ENCODE measurements at regions not wholly inside any gene's neighbourhood (a gene's known extent, or its start where the extent isn't known, plus 50 kb on each side); places are given as distances from the start of the nearest gene placed in this dataset.

- H3K27me3 ChIP-seq (ENCODE audit: control insufficient read depth in 3 of 3, insufficient read depth in 3 of 3, low read length in 2 of 3) = peaks cover 0 to 56% (median 34%) of the 10 kb centered on the region in 3 donors
Observed at GRCh38 chr1:148355976-148356375, 127.1 kb downstream of the PPIAL4G start.

DNA sequence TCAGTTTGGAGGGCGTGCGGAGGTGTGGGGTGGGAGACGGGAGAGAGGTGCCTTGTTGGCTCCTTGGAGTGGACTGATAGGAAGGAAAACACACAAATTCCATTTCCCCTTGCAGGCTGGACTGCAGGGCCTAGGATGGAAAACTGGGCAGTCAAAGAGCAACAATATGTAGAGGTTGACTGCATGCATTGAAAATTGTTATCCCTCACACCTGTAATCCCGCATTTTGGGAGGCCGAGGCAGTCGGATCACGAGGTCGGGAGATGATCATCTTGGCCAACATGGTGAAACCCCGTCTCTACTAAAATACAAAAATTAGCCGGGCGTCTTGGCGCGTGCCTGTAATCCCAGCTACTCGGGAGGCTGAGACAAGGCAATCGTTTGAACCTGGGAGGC lies 128.2 kb downstream of the PPIAL4G start:
- TF ChIP-seq, protein P1, sequence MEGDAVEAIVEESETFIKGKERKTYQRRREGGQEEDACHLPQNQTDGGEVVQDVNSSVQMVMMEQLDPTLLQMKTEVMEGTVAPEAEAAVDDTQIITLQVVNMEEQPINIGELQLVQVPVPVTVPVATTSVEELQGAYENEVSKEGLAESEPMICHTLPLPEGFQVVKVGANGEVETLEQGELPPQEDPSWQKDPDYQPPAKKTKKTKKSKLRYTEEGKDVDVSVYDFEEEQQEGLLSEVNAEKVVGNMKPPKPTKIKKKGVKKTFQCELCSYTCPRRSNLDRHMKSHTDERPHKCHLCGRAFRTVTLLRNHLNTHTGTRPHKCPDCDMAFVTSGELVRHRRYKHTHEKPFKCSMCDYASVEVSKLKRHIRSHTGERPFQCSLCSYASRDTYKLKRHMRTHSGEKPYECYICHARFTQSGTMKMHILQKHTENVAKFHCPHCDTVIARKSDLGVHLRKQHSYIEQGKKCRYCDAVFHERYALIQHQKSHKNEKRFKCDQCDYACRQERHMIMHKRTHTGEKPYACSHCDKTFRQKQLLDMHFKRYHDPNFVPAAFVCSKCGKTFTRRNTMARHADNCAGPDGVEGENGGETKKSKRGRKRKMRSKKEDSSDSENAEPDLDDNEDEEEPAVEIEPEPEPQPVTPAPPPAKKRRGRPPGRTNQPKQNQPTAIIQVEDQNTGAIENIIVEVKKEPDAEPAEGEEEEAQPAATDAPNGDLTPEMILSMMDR (IDR thresholded peaks at IDR 0.05; ENCODE audit: control extremely low read depth, extremely low read depth) = no peak
- Histone ChIP-seq H3K36me3 (ENCODE audit: control insufficient read depth in 4 of 4, insufficient read depth in 4 of 4, low read length in 4 of 4) (no peaks in the 10 kb centered on the region), H3K4me3 (no peak overlapping the region), H3K27me3 (ENCODE audit: control insufficient read depth in 3 of 3, insufficient read depth in 3 of 3, low read length in 2 of 3) (peaks cover 0 to 66% (median 37%) of the 10 kb centered on the region in 3 donors), H3K9me3 (ENCODE audit: control insufficient read depth in 4 of 4, insufficient read depth in 3 of 4, low read length in 3 of 4) (peaks cover 0 to 2% (median 0%) of the 10 kb centered on the region in 4 donors), H3K9ac (ENCODE audit: insufficient read depth in 1 of 2, low read length in 2 of 2) (no peak overlapping the region), H3K4me1 (ENCODE audit: control insufficient read depth in 5 of 5, insufficient read depth in 5 of 5, low read length in 5 of 5) (peaks cover 0 to 2% (median 0%) of the 10 kb centered on the region in 5 donors), H3K27ac (ENCODE audit: low read depth in 1 of 2, low read length in 1 of 2) (no peak overlapping the region)
- 65 to 70% methylated on average over 15 of the region's 15 CpGs for WGBS, 2 donors
- no peak for DNase-seq
- no peak for ATAC-seq (ENCODE audit: insufficient read depth, low FRiP score)

More at GRCh38 chr1:148355976-148356375, 127.1 kb downstream of the PPIAL4G start:
- ATAC-seq (ENCODE audit: insufficient read depth, low FRiP score) = no peak
- H3K9me3 ChIP-seq (ENCODE audit: control insufficient read depth in 4 of 4, insufficient read depth in 3 of 4, low read length in 3 of 4) = peaks cover 0 to 2% (median 0%) of the 10 kb centered on the region in 4 donors
- no peaks in the 10 kb centered on the region for H3K36me3 ChIP-seq (ENCODE audit: control insufficient read depth in 4 of 4, insufficient read depth in 4 of 4, low read length in 4 of 4)
- WGBS, 2 donors = 82 to 92% methylated on average over 2 of the region's 2 CpGs
- no peak for DNase-seq
- peaks cover 0 to 2% (median 0%) of the 10 kb centered on the region in 5 donors for H3K4me1 ChIP-seq (ENCODE audit: control insufficient read depth in 5 of 5, insufficient read depth in 5 of 5, low read length in 5 of 5)
- TF ChIP-seq, protein P1 (IDR thresholded peaks at IDR 0.05; ENCODE audit: control extremely low read depth, extremely low read depth) = no peak
- H3K9ac ChIP-seq (ENCODE audit: insufficient read depth in 1 of 2, low read length in 2 of 2) = no peak overlapping the region
- H3K4me3 ChIP-seq = no peak overlapping the region
- no peak overlapping the region for H3K27ac ChIP-seq (ENCODE audit: low read depth in 1 of 2, low read length in 1 of 2)

GRCh38 chr1:148354284-148354912 lies 128.7 kb downstream of the PPIAL4G start:
- TF ChIP-seq, protein P1 (IDR thresholded peaks at IDR 0.05; ENCODE audit: control extremely low read depth, extremely low read depth) = no peak
- WGBS, 2 donors = 22 to 26% methylated on average over 36 of the region's 36 CpGs
- peaks cover 0 to 2% (median 0%) of the 10 kb centered on the region in 4 donors for H3K9me3 ChIP-seq (ENCODE audit: control insufficient read depth in 4 of 4, insufficient read depth in 3 of 4, low read length in 3 of 4)
- H3K27me3 ChIP-seq (ENCODE audit: control insufficient read depth in 3 of 3, insufficient read depth in 3 of 3, low read length in 2 of 3) = peaks cover 0 to 68% (median 37%) of the 10 kb centered on the region in 3 donors
- ATAC-seq (ENCODE audit: insufficient read depth, low FRiP score) = no peak
- H3K36me3 ChIP-seq (ENCODE audit: control insufficient read depth in 4 of 4, insufficient read depth in 4 of 4, low read length in 4 of 4) = no peaks in the 10 kb centered on the region
- H3K4me3 ChIP-seq = no peak overlapping the region
- no peak overlapping the region for H3K9ac ChIP-seq (ENCODE audit: insufficient read depth in 1 of 2, low read length in 2 of 2)
- peak in 1 of 3 donors; percentile 9 for DNase-seq
- peaks cover 0 to 2% (median 0%) of the 10 kb centered on the region in 5 donors for H3K4me1 ChIP-seq (ENCODE audit: control insufficient read depth in 5 of 5, insufficient read depth in 5 of 5, low read length in 5 of 5)
- H3K27ac ChIP-seq (ENCODE audit: low read depth in 1 of 2, low read length in 1 of 2) = no peak overlapping the region

Data from lung (tissue), 11 donors.